HG03565 (cell line): ENCODE measurements at regions not wholly inside any gene's neighbourhood (a gene's known extent, or its start where the extent isn't known, plus 50 kb on each side); places are given as distances from the start of the nearest gene placed in this dataset.
"Not testable (repeated sequence)": the region's sequence is repeated elsewhere in the genome, so short reads cannot be mapped to it uniquely, and the experiment has no call there.

Experiments
- ATAC-seq: cut with Tn5 transposase; IDR thresholded peaks from one replicate; pipeline ENCODE4 v1.9.1; 2021; ENCODE audit warnings: mild to moderate bottlenecking, moderate library complexity; ENCODE audit not compliant: unreplicated experiment

GRCh38 chr5:101278917-101279316 lies 375.8 kb upstream of the ST8SIA4 start:
- ATAC-seq: no peak

- ATAC-seq: no peak
These were observed 375.1 kb upstream of the ST8SIA4 start for GRCh38 chr5:101278011-101278687.

- no peak for ATAC-seq
These were observed 368.9 kb upstream of the ST8SIA4 start for GRCh38 chr5:101271945-101272344.

- no peak for ATAC-seq
These were observed 368.3 kb upstream of the ST8SIA4 start for GRCh38 chr5:101271416-101271815.

DNA sequence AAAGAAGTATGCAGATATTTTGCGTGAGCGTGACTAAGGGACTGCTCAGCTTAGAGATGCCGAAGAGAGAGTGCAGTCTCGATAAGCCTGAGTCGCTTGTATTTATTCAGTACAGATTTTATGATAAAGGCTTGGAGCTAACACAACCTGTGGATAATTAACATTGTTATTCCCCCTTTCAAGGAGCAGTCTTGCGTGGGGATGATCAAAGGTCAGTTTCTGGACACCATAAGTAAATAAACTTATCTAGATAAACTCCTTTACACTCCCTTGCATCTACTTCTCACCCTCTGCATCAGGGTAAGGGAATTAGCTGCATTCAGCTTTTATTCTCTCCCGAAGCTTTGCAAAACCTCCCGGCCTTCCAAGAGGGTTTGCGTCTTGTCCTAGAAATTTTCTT lies 357.8 kb upstream of the ST8SIA4 start:
- ATAC-seq: no peak

- ATAC-seq: no peak
These were observed 350.0 kb upstream of the ST8SIA4 start for GRCh38 chr5:101253096-101253495.

DNA sequence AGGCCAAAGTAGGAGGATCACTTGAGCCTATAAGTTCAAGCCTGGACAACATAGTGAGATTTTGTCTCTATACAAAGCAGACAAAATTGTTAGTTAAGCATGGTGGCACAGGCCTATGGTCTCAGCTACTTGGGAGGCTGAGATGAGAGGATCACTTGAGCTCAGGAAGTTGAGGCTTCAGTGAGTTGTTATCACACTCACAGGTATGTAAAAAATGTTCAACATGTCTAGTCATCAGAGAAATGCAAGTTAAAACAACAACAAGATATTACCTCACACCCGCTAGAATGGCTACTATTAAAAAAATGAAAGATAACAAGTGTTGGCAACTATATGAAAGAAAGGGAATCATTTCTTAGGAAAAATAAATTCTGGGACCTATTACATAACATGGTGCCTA lies 341.5 kb upstream of the ST8SIA4 start:
- ATAC-seq: no peak

- no peak for ATAC-seq
These were observed 309.9 kb upstream of the ST8SIA4 start for GRCh38 chr5:101212942-101213514.

DNA sequence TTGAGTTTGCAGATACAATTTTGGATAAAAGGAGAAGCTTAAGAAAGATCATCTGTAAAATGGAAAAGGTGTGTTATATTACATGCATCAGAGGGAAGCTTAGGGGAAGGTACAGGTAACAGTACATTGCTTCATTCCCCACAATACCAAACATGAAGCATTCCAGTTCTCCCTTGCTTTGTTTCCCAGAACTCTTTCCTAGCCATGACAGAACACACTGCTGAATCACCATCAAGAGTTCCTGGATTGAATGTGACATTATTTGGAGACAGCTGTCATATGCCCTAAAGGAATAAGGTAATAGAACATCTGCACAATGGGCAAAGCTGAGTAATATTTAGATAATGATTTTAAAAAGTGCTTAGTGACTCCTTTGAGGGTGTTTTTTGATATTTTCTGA lies 303.5 kb upstream of the ST8SIA4 start:
- no peak for ATAC-seq

GRCh38 chr5:101205065-101205464 lies 302.0 kb upstream of the ST8SIA4 start:
- not testable (repeated sequence) for ATAC-seq

DNA sequence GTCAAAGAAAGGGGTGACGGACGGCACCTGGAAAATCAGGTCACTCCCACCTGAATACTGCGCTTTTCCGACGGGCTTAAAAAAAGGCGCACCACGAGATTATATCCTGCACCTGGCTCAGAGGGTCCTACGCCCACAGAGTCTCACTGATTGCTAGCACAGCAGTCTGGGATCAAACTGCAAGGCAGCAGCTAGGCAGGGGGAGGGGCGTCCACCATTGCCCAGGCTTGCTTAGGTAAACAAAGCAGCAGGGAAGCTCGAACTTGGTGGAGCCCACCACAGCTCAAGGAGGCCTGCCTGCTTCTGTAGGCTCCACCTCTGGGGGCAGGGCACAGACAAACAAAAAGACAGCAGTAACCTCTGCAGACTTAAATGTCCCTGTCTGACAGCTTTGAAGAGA lies 277.3 kb upstream of the ST8SIA4 start:
- ATAC-seq: not testable (repeated sequence)

GRCh38 chr5:101176605-101177004 lies 273.5 kb upstream of the ST8SIA4 start:
- ATAC-seq: no peak

- ATAC-seq: no peak
These were observed 271.9 kb upstream of the ST8SIA4 start for GRCh38 chr5:101174981-101175380.

- no peak for ATAC-seq
These were observed 260.0 kb upstream of the ST8SIA4 start for GRCh38 chr5:101163088-101163487.

DNA sequence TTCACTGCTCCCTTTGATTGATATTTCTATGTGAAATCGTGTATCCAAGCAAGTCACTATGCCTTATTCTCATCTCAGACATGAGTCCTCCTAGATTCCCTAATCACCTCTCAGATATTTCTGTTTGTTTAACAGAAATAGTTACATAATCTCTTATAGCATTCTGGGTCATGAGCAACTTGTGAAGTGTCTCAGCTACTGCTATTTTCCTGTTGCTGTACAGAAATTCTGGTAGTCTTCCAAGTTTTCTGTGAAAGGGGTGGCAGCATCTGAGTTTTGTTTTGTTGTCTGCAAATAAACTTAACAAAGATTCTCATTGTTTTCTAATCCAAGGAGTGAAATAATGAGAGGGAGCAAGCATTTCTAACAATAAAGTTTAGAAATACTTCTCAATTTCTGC lies 256.9 kb upstream of the ST8SIA4 start:
- no peak for ATAC-seq

- ATAC-seq: no peak
These were observed 255.9 kb upstream of the ST8SIA4 start for GRCh38 chr5:101159006-101159405.

- no peak for ATAC-seq
These were observed 250.4 kb upstream of the ST8SIA4 start for GRCh38 chr5:101153526-101153925.

DNA sequence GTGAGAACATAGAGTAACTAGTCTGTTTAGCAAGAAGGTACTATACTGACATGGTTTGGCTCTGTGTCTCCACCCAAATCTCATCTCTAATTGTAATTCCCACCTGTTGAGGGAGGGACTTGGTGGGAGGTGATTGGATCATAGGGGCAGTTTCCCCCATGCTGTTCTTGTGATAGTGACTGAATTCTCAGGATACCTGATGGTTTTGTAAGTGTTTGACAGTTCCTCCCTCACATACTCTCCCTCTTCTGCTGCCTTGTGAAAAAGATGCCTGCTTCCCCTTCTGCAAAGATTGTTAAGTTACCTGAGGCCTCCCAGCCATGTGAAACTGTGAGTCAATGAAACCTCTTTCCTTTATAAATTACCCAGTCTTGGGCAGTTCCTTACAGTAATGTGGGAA lies 240.4 kb upstream of the ST8SIA4 start:
- ATAC-seq: no peak

DNA sequence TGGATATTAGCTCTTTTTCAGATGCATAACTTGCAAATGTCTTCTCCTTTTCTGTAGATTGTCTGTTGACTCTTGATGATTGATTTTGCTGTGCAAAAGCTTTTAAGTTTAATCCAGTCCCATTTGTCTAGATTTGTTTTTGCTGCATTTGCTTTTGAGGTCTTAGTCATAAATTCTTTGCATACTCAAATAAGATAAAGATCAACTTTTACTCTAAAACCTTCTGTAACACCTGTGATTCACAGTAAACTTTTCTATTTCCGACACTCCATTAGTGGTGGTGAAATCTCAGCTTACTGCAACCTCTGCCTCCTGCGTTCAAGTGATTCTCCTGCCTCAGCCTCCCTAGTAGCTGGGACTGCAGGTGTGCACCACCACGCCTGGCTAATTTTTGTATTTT lies 239.0 kb upstream of the ST8SIA4 start:
- no peak for ATAC-seq

- no peak for ATAC-seq
These were observed 233.4 kb upstream of the ST8SIA4 start for GRCh38 chr5:101136454-101136853.

GRCh38 chr5:101123363-101123762 lies 220.3 kb upstream of the ST8SIA4 start:
- no peak for ATAC-seq

- no peak for ATAC-seq
These were observed 209.6 kb upstream of the ST8SIA4 start for GRCh38 chr5:101112645-101113044.

DNA sequence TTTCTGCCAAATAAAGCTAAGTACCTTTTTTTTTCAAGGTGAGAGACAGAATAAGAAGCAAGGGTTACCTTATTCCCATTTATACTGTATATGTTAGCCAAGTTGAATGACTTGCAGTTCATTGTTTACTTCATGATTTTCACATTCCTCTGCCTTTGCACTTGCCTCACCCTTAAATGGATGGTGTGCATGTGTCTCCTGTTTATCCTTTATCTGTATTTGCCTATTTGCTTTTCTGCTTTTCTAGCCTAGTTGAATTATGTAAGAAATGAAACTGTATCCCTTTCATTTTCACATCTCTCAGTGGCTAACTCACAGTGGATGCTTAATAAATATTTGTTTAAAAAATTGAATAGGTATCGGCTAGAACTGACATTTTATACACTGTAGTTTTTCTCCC lies 200.8 kb upstream of the ST8SIA4 start:
- no peak for ATAC-seq
